ENCODE measurements at regions not wholly inside any gene's neighbourhood (a gene's known extent, or its start where the extent isn't known, plus 50 kb on each side); places are given as distances from the start of the nearest gene placed in this dataset.

DNA sequence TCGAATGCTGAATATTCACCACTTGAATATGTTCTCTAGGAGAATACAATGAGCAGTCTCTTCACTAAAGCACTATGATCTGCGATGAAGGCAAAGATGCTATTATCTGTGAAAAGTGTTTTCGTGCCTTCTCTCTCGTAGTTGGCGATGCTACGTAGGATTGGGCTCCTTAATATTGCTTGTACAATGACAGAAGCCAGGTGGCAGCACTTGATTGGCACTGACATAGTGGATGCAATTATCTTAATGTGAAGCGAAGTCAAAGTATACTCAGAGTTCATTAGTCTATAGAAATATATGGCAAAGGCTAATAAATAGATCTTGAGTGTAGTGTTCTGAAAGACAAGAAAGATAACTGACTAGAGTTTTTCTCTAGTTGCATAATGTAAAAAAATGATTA is 1135.7 kb upstream of the AGA start:
- DNase-seq (ENCODE audit: low spot score): no peak

DNA sequence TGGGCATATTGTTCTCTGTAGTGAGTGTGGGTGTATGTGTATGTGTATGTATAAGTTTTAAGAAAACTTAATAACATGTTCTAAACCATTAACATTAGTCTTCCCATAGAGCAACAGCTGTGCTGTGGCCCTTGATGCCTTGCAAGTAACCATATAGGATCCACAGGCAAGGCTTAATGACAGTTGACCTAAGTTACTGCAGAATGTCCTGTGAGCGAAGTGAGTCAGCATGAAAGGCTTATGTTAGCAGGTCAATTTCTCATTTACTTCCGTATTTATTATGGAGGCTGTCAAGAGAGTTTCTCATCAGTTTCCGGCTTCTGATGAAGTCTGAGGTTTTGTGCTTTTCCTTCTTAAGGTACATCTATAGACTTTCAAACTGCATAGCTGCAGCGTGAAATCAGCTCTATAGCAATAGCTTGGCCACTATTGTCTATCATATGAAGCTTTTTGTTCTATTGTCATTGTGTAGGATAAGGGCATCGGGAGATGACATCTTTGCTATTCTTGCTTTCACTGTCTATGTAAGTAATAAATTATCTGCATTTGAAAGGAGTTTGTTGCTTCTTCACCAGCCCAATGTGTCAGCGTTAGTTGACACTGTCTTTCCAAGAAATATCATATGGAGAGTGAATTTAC is 1153.4 kb upstream of the AGA start:
- no peak for DNase-seq (ENCODE audit: low spot score)

DNA sequence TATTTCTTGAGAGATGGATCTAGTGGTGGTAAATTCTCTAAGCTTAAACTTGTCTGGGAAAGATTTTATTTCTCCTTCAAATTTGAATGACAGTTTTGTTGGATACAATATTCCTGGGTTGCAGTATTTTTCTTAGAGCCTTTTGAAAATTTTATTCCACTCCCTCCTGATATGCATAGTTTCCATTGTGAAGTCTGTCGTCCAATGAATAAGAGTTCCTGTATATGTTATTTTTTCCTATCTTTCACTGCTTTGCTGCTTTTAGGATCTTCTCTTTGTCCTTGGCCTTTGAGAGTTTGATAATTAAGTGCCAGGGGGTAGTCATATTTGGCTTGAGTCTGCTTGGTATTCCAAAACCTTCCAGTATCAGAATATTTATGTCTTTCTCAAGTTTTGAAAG is 1156.4 kb upstream of the AGA start:
- DNase-seq (ENCODE audit: low spot score): no peak

DNA sequence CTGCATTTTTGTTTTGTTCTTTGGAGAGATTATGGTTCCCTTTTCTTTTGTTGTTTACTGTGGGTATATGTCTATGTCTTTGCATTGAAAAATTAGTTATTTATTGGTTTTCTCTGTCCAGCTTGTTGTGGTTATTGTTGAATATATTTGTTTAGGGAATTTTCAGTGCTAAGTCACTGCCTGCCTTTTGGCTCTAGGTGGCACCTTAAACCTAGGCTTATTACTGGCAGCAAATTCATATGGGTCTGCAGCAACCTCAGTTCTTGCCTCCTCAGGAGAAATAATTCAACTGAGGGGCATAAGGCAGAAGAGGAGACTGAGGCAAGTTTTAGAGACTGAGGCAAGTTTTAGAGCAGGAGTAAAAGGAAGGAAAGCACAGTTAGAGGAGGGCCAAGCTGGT is 1157.3 kb upstream of the AGA start:
- no peak for DNase-seq (ENCODE audit: low spot score)

DNA sequence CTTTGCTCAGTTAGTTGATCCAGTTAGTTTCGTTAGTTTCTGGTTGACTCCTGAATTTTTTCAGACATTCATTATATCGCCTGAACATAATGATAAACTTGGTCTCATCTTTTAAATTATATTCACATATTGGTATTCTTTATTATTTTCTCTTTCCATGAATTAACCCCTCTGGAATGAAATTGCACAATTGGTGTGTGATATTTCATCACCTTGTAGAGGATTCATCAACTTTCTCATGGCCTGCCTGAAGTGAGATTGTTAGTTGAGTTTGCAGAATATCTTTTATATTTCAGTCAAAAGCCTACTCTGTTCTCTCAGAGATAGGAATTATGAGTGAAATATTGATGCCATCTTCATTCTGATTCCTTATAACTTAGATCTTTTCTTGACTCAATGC is 1160.6 kb upstream of the AGA start:
- no peak for DNase-seq (ENCODE audit: low spot score)

DNA sequence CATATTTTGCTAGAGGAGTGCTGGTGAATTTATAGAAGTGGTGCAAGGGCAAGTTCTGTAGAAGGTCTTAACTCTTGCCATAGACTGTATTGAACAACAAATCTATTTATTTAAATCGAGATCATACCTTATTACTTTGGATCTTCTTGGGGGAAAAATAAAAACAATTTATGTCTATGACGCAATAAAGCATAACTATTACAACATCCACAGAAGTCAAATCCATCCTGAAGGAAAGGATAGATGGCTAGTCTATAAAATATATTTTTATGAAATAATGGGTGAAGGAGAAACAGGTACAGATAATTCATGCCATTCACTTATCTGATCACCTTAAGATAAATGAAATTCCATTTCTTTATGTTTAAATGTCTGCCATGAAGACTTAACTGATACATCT is 1168.8 kb upstream of the AGA start:
- DNase-seq (ENCODE audit: low spot score): no peak

DNA sequence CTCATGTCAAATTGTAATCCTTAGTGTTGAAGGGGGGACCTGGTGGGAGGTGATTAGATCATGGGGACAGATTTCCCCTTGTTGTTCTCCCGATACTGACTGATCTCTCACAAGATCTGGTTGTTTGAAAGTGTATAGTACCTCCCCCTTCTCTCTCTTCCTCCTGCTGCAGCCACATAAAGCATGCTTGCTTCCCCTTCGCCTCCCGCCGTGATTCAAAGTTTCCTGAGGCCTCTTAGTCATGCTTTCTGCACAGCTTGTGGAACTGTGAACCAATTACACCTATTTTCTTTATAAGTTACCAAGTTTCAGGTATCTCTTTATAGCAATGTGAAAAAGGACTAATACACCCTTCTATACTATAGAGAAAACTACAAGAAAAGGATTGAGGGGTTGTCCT is 1170.5 kb upstream of the AGA start:
- no peak for DNase-seq (ENCODE audit: low spot score)

DNA sequence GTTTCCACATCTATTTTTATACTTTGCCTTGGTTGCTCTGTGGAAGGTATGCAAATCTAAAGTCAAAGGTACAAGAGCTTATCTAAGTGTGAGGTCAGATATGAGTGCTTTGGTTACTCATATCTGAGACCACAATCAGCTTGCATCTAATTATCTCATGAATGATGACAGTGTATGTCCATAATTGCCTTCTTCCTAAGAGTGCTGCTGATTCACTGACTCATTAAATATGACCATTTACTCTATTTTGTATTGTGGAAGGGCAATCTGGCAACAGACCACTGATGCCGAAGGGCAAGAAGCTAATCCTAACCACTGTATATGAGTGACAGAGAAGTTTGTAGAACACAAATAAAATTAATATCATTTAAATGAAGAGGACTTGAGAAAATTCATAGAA is 1190.2 kb upstream of the AGA start:
- DNase-seq (ENCODE audit: low spot score): no peak

DNA sequence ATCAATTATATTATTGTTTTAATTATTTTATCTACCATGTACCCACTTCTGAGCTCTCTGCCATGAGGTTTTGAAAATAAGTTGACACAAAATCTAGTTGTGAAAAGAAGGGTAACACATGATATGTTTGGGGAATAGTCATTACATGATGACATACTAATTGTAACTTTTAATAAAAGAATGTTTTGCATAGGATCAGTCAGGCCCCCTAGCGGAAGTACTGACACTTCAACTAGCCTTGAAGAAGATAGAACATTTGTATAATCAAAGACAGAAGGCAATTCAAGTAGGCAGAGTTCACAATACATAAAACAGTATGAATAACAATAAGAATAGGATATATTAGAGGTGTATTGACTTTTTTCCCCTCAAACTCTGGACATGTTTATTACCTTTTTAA is 1191.0 kb upstream of the AGA start:
- DNase-seq (ENCODE audit: low spot score): no peak

DNA sequence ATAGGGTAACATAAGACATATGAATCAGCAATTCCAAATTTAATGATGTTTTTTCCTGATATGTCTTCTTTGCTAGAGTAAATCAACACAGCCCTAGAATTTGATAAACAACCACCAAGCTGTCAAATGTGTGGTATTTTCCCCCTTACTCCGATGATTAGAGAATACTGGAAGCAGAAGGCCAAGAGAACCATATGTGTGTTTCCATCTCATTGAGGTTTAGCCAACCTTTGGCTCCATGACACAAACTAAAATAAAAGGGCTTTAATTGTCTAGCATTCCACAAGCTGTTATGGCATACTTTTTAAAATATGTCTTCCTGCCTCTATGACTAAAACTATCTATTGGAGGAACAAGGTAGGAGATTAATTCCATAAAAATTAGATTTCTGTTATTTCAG is 1222.4 kb upstream of the AGA start:
- no peak for DNase-seq (ENCODE audit: low spot score)

DNA sequence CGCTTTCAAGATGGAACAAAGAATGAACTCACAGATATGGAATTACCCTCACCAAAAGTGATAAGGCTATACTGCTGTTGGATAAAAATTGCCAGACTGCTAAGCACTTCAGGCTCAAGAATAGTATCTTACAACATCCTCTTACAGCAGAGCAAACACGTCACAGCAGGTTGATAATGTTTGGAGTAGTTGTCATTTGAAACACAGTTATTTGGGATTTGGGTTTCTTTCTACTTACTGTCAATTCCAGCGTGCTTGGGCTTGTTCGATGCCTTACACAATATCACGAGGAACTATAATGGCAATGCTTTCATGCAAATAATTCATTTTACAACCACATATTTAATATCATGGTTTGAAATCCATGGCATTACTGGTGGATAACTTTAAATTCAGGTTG is 1223.7 kb upstream of the AGA start:
- DNase-seq (ENCODE audit: low spot score): no peak

DNA sequence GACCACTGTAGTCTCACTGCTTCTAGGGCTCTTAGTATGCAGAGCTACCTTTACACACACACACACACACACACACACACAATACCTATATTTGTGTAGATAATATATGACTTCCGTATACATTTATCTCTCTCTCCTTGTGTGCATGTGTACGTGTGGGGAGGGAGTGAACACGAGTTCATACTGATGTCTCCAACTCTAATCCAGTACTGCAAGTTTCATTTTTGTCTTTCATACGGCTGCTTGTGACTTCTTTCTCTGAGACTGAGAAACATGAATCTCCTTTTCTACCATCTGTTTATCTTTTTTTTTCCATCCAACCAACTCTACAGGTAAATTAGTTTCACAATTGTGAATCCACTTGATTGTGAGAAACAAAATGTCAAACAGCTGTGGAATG is 1229.5 kb upstream of the AGA start:
- no peak for DNase-seq (ENCODE audit: low spot score)

DNA sequence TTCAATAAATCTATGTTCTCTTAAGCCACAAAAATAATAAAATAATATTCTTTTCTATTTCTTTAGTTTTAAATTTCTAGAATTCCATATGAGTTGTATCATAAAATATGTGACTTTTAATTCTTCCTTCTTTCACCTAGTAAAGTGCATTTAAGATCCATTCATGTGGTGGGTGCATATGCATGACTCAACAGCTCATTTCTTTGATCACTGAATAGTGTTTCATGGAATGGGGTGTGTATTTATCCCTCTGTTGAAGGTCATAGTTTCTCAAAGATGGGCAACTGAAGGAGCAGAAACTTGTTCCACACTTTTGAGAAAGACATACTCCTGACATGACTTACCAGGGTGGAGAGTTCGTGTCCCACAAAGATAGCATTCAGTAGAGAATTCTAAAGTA is 1230.3 kb upstream of the AGA start:
- no peak for DNase-seq (ENCODE audit: low spot score)

DNA sequence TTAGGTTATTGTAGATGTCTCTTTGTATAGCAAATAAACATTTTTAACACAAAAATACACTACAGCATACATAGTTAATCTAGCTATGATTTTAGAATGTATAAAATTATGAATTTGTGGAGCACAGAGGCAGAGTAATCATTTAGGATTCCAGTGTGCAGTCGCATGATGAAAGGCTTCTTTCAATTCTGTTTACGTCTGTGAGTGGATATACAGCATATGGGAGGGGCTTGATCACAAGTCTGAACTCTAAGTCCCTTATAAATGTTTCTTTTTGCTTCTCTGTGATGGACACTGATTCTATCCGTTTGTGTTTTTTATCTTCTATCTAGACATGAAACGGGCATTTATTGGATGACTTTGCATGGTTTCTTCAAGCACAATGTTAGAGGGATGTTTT is 1239.6 kb upstream of the AGA start:
- no peak for DNase-seq (ENCODE audit: low spot score)

DNA sequence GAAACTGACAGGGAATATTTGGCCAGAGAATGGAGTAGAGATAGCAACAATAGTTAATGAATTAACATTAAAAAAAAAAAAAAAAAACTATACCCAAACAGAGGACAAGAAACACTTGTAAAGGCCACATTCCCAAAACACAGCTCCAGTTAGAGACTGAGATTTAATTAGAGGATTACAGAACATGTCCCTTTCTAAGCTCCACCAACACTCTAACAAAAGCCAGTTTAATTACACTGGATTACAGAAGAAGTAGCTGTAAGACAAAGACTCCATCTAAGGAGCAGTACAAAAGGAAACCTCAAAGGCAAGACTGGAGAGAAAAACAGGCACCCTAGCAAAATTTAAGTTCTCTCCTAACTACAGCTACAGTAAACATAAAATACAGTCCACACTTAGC is 1247.7 kb upstream of the AGA start:
- no peak for DNase-seq (ENCODE audit: low spot score)

DNA sequence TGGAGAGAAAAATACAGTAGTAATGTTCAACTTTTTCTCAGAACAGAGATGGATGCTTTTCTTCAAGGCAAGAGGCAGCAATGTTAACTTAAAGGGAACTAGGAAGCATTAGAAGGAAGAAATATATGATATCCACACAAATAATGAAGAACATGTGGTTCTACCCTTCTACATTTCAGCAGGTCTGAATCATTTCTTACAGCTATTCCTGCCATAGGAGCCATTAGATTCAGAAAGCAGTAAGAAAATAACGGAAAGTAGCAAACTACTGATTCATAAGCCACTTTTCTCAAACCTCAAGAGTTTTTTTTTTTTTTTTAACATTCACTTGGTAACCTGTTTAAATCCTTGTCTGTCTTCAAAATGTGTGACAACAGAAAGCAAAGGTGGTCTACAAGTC is 1251.6 kb upstream of the AGA start:
- no peak for DNase-seq (ENCODE audit: low spot score)

DNA sequence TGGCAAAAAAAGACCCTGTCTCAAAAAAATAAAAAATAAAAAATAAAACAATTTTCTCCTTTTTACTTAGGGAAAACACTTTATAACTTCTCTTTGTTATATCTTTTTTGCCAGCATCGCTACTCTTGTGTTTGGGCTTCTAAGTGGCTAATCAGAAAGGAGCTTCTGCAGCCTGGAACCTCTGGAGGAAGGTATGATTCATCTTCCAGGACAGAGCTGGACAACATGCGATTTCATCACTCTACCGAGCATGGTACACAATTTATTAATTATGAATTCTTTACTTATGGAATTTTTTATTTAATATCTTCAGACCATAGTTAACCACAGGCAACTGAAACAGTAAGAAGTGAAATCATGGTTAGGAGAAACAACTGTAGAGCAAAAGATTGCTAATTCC is 1254.3 kb upstream of the AGA start:
- DNase-seq (ENCODE audit: low spot score): no peak

DNA sequence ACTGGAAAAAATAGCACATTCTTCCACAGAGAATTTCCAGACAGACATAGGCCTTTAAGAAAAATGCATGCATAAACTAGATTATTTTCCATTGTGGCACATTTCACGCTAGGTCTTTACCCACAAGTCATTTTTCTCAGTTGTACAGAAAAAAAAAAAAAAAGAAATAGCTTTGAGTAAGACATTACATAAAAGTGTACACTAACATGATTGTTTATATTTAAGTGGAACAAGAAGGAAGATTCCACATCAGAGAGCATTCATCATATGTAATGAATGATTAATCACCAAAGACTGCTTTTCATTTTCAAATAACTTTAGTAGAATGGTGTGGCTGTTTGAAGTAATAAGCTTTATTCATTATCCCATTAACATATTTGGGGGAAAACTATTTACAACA is 1270.2 kb upstream of the AGA start:
- no peak for DNase-seq (ENCODE audit: low spot score)

DNA sequence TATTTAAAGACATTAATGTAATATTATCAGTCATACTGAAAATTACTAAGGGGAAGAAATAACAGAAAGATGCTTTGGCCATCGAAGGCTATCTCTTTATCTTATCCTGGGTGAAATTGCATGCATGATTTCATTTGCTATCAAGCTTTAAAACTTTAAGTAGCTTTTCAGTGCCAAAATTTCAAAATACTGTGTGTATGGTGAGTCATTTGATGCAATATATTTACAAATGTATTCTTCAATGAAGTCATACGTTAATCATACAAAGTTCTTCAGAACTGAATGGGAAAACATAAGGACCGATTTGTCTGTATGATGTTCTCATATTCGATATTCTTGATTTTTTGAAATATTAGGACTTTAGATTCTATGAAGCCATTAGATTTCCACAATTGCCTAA is 1295.8 kb upstream of the AGA start:
- DNase-seq (ENCODE audit: low spot score): no peak

DNA sequence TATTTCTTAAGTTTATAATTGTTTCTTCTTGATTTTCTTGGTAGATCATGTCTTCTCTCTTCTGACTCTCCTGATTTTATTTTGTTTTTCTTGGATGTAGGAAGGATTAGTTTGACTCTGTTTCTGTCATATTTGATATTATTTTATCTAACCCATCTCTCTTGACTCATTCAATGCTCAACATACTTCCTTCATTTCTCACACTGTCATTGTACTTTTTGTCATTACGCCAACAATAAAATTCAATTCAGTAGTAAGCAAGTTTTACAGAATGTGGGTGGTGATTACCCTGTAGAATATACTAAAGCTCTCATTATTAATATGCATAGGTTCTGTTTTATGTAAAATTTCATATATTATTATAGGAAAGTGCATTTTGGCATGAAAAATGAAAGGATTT is 1303.0 kb upstream of the AGA start:
- no peak for DNase-seq (ENCODE audit: low spot score)

DNA sequence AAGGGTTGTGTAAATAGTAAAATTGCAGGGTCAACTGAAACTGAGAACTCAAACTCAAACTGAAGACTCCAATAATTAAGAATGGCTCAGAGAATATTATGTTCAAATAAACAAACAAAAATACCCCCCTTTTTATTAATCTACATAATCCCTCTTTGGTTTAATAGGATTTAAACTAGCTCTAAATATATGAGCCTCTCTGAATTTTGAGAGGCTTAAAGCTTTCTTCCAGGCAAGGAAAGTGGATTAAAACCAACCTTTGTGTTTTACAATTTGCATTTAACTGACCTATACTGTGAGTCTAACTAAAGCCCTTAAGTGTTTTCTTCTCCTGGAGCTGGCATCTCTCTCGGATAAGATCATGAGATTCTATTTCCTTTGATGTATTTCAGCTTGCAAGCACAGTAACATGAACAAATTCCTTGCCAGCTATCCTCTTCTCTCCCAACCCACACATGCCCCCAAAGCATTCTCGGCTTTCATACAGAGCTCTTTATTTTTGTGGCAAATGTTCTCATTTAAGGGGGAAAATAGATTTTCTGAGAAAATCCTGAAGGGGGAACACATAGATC is 1310.8 kb upstream of the AGA start:
- no peak for DNase-seq (ENCODE audit: low spot score)

DNA sequence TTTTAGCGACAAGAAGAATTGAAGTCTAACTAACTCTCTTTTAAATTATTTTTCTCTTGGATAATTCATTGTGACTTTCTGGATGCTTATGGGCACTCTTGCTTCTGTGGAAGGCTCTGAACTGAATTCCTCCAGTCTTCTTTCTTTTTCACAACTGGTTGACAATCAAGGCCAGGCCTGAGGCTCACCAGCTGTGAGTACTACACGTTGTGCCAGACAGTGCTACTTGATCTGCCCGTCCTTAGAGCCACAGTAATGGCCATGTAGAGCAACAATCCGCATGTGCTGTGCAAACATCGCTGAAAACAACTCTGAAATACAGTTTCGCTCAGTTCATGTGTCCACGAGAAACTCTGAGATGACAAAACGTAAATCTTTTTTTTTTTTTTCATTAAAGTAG is 1336.3 kb upstream of the AGA start:
- no peak for DNase-seq (ENCODE audit: low spot score)

DNA sequence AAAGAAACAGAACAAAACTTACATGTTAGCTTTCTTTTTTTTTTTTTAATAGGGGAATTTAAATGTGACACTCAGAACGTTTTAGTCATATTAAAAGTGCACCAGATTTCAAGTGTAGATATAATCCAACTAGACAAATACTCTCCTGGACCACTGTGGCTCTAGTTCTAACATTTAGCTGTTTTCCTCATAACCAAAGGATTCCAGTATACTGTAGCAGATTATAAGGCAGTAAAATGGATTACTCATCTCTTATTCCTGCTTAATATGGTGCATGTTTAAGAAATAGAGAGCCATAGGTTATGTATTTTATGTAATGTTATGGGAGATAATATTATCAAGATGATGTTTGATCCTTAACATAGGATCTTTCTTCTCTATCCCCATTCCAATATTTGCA is 1339.5 kb upstream of the AGA start:
- DNase-seq (ENCODE audit: low spot score): no peak

DNA sequence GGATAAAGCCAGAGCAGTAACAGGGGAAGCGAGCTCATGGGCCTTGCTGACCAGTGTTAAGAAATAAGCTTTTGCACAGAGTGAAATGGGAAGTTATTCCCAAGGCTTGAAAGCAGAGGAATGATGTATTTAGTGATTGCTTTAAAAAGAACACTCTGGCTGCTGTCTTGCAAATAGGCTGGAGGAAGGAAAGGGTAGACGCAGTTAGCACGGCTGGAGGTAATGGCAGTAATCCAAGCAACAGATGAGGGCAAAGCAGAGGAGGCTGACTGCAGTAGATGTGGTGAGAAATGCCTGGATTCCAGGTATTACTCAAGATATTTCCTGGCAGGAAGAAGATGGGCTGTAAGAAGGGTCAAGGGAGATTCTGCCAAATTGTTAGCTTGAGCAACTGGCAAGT is 1342.3 kb upstream of the AGA start:
- DNase-seq (ENCODE audit: low spot score): no peak

DNA sequence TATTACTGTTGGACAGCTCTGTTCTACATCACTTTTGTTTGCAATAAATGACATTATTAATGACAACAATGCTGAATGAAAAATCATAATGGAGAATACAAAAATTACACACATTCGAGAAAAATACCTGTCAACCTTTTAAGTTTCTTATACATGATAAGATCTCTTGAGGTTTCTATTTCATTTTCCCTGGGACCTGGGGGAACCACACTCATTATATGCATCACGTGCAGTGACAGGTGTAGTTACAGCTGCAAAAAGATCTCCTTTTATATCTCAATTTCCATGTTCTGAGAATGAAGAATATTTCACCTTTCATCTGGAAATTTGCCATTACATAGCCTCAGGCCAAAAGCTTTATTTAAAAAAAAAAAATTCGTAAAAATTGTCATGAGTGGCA is 1347.0 kb upstream of the AGA start:
- no peak for DNase-seq (ENCODE audit: low spot score)
